NCI-H2107 treated with DMSO at 0.1 percent for 48 hours (cell line): ENCODE measurements at regions not wholly inside any gene's neighbourhood (a gene's known extent, or its start where the extent isn't known, plus 50 kb on each side); places are given as distances from the start of the nearest gene placed in this dataset.

Experiments
- DNase-seq: peaks from one replicate; lab custom pipeline; 2025; ENCODE audit not compliant: unreplicated experiment; lab: John Stamatoyannopoulos, UW

DNA sequence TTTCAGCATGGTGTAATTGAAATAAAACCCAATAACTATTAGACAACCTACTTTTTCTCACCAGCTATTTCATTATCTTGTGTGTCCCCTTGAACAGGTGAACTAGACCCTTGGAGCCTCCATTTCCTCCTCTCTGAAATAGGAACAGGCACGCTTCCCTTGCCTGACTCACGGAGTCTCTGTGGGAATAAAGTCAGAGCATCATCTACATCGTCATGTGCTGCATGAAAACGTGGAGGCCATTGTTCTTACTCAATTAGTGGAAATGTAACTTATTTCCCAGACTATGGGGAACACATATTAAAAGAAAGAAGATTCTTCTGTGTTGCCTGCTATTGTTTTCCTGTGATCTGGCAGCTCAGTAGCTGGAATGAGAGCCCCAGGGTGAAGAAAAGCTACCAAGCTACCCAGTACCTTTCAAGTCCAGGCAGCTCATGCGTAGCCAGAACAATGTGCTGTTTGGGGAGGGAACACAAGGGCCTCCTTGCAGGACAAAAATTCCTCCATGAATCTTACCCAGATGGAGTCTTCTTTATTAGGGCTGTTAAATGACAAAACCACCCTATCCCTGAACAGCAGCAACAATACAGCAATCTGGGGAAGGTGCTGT, 59.8 kb downstream of the SOX11 start:
- no peak for DNase-seq

DNA sequence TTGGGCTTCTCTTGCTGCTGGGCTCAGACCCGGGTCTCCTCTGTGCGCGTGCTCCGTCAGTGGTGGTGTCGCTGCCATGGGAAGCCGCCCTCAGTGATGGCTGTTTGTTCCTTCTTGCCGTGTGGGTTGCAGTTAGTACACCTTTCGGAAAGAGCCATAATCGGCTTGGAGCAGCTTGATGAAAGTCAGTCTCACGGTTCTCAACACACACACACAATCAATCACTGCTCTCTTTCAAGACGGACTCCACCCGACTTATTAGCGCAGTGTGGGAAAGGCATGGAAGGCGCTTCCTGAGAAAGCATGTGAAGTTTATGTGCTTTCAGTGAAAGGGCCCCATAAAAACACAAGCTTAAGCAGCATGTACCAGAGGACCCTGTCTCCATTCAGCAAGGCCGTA, 64.1 kb downstream of the SOX11 start:
- no peak for DNase-seq

DNA sequence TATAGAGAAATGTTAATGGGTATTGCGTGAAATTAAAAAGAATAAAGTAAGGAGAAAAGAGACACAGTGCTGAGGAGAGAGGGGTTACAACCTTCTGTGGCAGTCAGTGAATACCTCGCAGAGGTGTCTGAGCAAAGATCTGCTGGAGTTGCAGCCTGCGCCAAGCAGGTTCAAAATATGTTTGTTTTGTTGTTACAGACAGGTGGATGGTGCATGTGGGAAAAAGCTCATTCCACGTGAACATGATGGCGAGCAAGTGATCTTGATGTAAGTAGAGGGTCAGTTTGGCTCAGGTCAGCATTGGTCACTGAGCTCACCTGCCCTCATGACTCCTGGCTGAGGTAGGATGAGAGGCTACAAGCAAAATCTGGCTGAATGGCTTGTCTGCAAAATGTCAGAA, 66.2 kb downstream of the SOX11 start:
- no peak for DNase-seq

DNA sequence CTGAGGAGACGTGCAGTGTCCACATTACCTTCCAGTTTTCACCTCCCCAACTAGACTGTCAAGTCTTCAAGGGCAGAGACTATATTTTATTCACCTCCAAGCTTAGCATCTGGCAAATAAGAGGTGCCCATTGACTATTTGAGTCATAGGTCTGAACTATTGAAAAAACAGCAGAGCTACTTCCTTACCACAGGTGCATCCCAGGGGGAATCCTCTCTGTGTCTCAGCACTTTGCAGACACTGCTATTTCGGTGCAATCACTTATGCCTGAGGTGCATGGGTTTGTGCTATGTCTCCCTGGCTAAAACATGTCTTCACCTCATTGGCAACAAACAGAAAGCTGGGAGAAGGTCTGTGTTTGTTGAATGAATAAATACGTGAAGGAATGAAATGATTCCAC, 67.8 kb downstream of the SOX11 start:
- no peak for DNase-seq

DNA sequence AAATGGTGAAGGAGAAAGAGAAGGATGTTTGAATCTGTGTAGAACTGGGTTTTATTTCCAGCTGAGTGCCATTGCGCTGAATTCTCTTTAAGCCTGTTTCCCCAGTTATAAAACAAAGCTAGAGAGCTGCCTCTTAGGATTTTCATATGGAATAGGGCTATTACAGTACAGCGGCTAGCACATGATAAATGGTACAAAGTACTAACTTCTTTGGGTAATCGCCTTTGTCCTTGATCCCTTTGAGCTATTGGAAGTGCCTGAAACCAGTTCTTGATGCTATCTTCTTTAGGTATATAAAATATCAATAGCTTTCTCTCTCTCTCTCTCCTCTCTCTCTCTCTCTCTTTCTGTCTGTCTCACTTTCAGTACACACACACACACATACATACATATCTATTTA, 71.3 kb downstream of the SOX11 start:
- DNase-seq = no peak

DNA sequence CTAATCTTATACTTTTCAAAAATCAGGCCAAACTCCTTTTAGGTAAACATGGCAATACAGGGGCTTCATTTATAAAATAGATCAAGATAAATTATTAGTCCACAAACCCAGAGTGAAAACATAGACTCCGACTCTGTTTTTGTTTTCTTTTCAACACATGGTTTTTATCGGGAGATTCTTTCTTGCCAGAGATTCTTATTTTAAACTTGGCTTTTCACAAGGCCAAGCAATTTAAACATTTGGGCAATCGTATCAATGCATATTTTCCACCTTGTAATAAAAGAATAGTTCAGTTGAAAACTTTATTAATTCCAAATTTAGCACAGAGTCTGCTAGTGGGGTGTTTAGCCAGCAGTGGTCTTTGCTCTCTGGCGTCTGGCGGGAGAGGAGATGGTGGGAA, 71.9 kb downstream of the SOX11 start:
- DNase-seq = no peak

DNA sequence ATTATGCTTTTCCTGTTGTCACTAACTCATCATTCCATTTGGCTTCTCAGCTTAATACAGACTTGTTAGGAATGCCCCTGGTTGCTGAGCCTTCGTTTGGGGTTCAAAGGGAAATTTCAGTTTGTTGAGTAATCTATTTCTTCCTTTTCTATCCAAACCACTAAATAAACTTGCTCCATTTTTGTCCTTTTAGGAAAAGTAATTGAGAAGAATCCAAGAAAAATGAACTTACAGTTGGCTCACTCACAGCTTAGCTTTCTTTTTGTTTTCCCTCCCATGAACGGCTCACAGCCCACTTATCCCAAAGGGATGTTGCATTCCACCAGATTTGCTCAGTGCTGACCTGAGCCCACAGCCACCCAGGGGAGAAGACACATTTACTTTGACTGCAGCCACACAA, 73.9 kb downstream of the SOX11 start:
- DNase-seq = no peak

DNA sequence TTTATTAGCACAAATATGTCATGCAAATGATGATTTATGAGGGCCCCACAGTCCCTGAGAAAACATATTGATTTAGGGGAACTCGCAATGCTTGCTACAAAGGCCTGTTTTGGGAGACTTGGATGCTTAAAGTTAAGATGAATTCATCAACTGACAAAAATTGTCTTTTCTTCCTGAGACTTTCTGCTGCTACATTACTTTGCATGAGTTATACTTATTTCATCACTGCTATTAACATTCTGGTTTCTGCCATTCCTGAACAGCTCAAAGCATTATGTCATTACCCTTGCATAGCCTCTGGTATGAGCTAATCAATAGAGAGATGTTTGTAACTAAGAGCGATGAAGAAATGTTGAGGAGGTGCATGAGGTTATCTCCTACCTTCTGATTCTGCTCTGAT, 74.4 kb downstream of the SOX11 start:
- DNase-seq = no peak

DNA sequence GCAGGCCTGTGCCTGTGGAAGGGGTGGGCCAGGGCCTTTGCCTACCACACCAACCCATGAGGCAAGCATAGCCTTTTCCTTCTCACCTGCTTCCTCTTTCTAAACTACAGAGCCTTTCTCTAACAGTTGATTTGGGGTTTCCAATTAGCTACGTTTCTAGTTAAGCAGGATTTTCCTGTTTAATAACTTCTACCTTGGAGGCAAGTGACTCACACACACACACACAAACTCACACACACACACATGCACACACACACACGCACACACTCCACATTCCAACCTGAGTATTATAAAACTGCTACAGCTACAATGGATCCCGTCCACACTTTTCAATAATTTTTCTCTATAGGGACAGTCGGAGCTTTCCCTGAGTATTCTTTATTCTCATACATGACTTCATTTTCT, 84.9 kb downstream of the SOX11 start:
- DNase-seq = no peak

DNA sequence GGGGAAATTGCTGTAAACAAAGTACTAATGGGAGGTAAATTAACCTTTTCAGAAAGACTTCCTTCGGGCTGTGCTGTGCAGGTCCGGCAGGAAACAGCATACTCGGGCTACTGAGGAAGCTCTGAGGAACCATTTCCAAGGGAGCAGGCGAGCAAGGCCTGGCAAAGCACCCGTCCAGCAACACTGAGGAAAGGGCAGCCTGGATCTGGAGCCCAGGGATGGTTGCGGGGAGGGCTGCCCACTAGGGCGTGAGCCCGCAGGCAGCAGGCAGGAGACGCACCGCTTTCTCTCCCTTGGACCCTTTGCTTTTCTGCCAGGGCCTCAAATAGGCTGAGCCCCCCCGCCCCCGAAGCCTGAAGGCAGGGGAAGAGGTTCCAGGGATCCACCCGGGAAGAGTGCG, 89.5 kb downstream of the SOX11 start:
- no peak for DNase-seq

DNA sequence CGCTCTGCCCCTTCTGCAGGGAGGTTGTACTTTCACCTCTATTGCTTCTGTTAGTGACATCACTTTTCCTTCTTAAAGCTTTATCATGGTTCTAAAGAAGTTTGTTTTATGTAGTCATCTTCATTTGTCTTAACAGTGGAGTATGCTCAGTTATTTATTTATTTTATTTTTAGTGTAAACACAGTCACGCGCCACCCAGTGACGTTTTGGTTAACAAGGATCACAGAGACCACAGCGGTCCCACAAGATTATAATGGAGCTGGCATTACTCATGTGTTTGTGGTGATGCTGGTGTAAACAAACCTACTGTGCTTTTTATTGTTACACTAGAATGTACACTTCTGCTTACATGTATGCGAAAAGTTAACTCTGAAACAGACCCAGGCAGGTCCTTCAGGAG, 89.9 kb downstream of the SOX11 start:
- no peak for DNase-seq

DNA sequence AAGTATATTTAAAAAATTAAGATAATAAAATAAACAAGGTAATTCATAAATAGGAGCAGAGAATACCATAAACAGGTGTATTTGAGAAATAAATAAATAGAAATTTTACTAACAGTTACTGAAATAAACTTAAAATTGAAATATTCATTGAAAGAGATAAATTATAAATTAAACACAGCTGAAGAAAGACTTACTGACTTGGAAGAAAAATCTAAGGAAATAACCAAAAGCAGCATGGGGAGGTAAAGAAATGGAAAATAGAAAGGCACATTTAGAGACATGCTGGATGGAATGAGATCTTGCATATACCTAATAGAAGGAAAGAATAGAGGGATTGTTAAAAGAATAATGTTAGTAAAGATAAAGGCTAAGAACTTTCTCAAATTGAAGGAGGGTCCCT, 96.3 kb downstream of the SOX11 start:
- DNase-seq = no peak

DNA sequence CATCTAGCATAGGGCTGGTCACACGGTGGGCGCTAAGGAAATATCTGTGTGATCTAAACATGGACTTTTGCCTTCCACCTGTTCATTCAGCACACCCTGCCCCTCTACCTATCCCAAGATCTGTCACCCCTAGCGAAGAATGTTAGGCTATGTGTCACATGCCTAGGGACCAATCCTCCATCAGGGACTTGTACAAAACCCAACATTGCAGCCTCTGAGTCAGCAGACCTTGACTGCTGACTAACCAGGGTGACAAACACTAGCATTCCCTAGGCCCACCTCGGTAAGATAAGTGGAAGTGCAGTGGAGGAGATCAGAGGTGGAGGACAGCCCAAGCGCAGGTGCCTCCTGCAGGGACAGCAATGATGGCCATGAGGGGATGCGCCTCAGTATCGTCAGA, 99.2 kb downstream of the SOX11 start:
- DNase-seq = no peak

DNA sequence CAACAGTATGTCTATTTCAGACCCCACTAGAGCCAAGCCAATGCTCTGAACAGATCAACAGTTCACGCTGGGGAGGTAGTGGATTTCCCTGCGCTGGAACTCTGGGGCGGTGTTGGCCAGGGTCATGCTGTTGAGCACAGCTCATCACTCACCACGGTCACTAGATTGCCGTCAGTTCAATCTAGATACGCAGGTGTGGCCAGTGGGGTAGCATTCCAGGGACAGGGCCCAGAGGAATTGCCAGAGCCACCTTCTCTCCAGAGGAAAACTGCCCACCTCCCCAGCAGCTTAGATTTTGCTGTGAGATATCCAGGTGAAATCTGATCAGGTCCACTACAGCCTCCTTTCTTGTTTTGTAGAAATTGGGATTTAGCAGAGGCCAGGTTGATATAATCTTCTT, 101.8 kb downstream of the SOX11 start:
- no peak for DNase-seq

DNA sequence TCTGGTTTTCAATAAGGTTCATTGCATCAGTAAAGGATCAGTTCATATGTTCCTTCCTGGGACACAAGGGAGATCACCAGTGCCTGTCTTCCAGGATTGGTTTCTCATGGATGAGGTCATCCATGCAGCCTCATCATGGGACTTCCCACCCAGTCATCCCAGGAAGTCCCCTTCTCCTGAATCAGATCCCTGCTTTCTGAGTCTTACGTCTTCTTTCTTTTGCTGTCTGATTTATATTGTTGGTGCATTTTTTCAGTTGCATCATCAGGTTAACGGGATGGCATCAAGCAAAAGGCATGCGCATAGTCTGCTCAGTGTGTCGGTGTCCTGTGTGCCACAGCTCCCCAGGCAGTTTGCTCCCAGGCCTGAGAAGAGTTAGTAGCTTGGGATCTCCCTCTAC, 105.9 kb downstream of the SOX11 start:
- no peak for DNase-seq

DNA sequence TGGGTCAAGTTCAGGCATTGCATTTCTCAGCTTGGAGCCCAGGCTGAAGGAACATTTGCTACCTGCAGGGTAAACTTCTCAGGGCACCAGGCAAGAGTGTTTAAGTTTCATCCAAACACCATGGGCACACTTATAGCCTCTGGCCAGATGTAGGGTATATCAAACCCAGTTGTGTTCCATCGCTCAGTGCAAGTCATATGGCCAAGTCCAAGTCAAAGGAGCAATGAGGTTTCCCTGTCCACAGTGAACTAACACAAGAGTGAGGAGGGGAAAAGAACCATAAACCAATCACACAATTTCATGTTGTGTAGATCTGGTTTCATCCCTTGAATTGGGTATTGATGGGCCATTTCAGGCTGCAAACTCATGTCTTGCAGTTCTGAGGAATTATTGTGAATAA, 107.2 kb downstream of the SOX11 start:
- DNase-seq = no peak

DNA sequence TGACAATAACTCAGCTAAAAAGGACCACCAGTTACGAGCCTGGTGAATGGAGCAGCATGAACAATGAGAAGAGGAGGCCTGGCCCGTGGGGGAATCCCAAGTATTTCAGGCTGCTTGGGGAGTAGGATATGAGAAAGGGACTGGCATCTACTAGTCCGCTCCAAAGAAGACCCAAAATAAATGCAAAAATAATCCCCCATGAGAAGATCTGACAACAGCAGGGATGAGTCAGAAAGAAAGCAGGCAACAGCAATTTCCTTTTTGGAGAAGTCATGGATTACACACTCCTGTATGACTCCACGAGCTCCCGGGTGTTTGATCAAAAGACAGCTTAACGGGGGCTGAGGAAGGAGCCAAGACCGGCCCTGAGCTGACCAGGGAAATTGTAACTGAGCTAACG, 111.4 kb downstream of the SOX11 start:
- DNase-seq = no peak

DNA sequence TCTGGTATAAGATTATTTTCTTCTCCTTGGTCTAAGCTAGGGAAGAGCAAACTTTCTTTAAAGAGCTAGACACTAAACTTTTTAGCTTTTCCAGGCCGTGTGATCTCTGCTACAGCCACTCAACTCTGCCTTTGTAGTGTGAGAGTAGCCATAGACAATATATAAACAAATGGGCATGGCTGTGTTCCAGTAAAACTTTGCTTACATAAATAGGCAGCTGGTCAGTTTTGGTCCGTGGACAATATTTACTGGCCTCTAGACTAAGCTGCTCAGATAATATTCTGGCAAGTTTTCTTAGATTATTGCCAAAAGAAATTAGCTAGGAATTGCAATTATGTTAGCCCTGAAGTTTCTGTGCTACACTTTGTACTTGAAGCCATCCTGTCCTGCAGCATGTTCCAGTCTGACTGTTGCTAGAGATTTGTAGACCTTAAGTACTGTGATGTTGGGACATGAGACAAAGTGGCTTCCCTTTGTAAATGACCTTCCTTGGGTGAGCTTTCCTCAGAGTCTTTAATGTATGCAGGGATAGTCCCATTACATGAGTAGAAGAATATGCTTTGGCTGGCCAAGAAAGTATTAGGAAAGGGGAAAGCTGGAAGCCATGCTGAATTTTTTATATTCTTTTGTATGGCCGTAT, 126.9 kb downstream of the SOX11 start:
- no peak for DNase-seq

DNA sequence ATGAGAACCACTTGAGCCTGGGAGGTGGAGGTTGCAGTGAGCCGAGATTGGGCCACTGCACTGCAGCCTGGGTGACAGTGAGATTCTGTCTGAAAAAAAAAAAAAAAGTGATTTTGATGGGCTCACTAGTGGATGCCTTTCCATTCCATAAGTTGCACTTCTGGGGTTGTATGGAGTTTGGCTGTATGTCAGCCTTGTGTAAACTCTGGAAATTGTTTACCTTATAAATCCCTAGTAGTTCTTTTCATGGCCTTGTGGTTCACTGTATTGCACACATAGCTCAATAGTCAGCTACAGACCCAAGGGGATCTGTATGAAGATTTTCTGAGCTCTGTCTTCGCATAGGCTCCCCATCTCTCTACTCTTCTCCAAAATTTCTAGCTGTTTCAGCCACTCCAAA, 131.9 kb downstream of the SOX11 start:
- DNase-seq = no peak

DNA sequence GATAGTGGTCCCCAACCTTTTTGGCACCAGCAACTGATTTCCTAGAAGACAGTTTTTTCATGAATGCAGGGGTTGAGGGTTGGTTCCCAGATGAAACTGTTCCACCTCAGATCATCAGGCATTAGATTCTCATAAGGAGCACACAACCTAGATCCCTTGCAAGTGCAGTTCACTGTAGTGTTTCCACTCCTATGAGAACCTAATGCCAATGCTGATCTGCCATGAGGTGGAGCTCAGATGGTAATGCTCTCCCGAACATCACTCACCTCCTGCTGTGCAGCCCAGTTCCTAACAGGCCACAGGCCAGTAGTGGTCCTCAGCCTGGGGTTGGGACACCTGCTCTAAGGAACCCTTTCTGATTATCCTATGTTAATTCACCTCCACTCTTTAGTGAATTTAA, 133.5 kb downstream of the SOX11 start:
- DNase-seq = no peak

DNA sequence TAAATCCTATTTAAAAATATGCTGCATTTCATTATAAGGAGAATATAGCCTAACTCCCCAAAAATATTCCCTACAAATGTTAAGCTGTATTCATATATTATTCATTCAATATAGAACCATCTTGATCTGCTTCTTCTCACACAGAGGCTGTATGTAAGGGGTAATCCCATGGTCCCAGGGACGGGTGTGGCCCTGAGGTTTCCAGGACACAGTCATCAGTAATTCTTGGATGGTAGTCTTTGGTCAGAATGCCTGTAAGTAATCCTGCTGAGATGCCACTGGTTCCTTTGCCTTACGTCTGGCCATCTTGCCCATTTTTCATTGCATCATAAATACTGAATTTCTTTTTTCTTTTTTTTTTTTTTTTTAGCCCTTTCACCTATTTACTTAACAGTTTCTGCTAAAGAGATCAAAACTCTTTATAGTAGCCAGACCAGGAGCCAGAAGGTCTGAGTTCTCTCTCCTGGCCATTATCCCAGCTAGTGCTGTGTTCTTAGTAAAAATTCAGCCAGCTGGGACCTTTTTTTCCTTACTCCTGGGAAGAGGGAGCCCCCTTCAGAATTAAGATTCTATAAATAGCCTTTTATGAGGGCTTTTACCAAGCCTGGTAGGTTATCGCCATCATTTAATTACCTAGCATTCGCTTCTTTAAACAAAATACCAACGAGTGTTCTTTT, 134.9 kb downstream of the SOX11 start:
- DNase-seq = no peak

DNA sequence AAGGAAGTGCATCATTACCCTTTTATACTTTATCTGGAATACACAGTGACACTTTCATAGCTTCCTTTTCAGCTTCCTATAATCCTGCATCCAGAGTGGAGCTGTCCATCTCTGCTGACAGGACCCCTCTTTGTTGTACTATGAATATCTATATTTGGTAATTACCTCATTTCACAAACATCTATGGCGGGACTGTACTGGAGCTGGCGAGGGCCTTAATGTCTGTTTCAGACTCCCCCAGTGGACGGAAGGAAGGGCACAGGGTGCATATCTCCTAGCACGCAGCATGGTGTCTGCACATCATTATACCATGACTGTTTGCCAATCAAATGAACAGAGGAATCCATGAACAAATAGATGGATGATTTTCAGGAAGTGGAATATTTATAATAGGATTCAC, 142.3 kb downstream of the SOX11 start:
- DNase-seq = no peak

DNA sequence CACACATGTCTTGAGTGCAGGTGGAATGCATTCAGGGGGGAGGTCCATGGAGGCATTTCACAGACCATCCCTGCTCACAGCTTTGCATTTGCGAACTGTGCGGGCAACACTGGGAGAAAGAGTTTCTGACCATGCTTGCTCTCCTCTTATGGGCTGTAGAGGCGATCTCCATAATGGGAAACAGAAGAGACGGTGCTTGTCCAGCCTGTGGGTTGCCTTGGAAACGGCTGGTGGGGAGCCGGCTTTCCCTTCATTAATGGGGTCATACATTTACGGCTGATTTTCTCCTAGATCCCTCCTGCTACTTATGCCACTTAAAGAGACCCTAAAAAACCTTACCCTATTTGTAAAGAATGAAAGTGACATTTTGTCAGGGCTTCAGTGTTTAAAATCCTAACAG, 147.4 kb downstream of the SOX11 start:
- no peak for DNase-seq
